Left hindlimb (tissue), 1 donor: ENCODE measurements at regions not wholly inside any gene's neighbourhood (a gene's known extent, or its start where the extent isn't known, plus 50 kb on each side); places are given as distances from the start of the nearest gene placed in this dataset.
"Not testable (repeated sequence)": the region's sequence is repeated elsewhere in the genome, so short reads cannot be mapped to it uniquely, and the experiment has no call there.

Experiments used
- DNase-seq: peaks from one replicate; pipeline ENCODE4 v3.0.0-alpha.2; 2018

DNA sequence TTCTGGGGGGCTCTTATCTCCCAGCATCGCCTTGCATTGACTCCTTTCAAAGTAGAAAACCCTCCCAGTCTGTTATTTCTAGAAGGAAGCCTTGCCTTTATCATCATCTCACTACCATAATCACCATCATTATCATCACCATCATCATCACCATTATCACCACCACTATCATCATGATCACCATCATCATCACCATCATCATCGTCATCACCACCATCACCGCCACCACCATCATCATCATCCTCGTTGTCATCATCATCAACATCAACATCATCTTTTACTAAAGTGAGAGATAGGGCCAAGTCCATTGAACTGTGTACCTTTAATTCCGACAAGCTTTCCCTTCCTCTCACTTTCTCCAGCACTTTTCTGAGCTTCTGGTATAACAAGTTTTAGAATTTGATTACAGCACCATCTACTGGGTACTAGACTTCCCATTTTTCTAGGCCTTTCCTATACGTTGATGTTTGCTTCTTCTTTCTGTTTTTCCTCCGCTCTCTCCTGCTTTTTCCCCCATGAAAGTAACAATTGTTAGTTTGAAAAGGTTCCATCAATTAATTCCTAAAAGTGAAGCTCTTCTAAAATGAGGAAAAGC is 226.4 kb downstream of the BUB3 start:
- no peak for DNase-seq

DNA sequence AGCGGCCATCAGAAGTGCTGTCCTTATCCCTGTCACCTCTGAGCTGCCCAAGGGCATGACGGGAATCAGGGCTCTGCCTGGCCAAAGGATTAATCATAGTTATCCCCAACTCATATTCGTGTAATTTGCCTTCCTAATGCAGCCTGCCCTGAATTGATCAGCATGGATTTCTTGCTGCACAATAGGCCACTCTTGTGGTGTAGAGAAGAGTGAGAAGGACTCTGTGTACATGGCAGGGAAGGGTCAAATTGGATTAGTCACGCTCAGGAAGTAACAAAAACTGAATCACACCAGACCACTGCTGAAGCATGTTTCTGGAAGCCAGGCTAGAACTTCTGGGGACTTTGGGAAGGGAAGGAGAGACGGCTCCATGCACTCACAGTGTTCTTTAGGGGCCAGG is 227.0 kb downstream of the BUB3 start:
- DNase-seq = no peak

DNA sequence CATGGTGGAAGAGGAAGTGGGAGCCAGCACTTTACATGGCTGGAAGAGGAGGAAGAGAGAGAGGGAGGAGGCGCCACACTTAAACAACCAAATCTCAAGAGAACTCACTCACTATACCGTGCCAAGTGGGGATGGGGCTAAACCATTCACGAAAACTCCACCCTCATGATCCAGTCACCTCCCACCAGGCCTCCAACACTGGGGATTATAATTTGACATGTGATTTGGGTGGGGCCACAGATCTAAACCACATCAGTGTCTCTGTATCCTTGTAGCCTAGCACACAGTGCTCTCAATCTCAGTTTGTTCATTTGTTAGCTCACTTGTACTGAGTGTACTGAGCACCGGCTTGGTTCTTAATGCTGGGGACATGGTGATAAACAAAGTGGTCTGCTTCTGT is 228.3 kb downstream of the BUB3 start:
- DNase-seq = no peak

DNA sequence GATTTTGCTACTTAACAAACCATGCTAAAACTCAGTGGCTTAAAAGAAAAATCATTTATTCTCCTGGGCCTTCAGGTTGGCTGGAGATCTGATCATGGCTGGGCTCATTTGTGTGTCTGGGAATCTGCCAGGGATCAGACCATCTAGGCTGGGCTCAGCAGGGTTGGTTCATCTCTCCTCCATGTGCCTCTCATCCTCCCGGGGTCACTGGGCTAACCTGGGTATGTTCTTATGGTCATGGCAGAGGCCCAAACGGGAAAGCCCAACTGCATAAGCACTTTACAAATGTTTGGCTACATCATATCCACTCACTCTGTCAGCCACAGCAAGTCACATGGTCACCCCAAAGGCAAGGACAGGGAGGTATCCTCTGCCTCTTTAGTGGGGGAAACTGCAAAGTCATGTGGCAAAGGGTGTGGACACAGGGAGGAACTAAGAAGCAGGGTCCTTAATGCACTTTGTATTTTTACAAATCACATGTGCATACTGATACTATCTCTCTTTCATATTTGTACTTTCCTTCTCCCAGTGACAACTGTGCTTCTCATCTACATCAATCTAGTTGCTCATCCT is 231.4 kb downstream of the BUB3 start:
- no peak for DNase-seq

DNA sequence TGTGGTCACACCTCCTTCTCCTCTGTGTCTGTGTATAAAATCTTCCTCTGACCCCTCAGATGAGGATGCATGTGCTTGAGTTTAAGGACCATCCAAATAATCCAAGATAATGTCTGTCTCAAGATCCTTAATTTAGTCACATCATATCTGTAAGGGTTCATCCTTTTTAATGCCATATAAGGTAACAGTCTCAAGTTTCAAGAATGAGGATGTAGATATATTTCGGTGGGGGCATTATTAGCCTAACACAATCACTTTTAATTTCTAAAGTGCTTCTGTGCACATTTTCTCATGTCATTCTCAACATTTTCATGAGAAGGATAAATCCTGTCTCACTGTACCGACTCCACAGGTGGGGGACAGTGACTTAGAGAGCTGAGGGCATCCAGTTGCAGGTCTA is 235.3 kb downstream of the BUB3 start:
- DNase-seq = no peak

DNA sequence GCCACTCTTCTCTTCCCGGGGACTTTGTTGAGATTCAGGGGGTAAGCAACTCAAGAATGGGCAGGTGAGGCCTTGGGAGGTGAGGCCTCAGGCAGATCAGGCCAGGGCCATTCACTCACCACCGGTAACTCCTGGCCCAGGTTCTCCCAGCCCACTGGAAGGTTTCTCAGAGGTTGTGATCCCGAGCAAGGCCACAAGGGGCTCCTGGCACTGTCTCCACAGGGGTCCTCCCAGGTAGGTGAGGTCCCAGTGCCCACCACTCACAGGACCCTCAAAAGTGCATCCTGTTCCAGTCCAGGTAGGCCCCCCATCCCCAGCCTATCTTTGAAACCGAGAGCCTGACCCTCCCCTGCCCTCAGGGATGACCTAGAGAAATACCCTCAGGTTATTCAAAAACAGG is 236.1 kb downstream of the BUB3 start:
- DNase-seq = no peak

DNA sequence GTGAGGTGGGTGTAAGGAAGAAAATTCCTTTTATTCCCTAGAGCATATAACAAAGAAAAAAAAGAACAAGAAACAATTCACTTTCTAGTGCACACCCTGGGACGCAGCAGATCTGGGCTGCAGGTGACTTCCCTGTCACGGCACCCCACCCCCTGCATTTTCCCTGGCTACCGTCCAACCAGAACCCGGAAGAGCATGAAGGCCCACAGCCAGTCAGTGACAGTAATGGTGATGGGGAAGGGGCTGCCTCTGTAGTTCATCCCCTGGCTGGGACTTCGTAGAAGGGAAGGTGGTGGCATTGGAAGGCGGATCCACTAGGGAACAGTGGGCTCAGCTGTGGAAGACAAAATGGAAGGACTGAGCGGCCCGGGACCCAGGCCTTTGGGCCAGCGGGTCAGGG is 236.7 kb downstream of the BUB3 start:
- DNase-seq = no peak

DNA sequence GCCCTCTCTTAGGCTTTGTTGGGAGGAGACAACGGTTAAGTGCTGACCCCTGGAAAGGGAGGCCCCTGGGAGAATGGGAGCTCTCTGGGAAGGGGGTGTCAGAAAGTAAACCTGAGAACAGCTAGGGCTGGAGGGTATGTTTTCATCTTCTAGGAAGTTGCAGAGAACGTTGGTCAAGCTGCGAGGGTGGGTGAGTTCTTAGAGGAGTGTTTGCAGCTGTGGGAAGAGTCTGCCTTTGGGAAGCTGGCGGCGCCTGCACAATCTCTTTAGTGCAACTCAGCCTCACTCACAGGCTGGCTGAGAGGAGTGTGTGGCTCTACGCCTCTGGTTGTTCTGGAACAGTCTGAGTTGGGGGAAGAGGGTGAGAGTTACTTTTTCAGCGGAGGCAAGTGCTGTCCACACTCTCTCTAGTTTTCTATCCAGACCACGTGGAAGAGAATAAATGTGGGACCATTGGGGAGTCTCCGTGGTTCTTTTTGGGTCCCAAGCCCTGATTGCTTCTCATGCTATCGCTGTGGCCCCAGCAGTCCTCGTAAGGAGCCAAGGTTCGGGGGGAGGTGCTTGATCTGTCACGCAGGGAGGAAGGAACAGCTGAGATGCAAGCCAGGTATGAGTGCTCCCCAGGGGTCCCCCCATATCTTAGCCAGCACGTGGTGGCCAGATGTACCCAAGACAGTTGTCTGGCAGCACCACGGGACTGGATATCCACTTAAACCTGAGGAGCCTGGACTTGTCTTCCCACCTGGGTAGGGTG is 237.2 kb downstream of the BUB3 start:
- no peak for DNase-seq

DNA sequence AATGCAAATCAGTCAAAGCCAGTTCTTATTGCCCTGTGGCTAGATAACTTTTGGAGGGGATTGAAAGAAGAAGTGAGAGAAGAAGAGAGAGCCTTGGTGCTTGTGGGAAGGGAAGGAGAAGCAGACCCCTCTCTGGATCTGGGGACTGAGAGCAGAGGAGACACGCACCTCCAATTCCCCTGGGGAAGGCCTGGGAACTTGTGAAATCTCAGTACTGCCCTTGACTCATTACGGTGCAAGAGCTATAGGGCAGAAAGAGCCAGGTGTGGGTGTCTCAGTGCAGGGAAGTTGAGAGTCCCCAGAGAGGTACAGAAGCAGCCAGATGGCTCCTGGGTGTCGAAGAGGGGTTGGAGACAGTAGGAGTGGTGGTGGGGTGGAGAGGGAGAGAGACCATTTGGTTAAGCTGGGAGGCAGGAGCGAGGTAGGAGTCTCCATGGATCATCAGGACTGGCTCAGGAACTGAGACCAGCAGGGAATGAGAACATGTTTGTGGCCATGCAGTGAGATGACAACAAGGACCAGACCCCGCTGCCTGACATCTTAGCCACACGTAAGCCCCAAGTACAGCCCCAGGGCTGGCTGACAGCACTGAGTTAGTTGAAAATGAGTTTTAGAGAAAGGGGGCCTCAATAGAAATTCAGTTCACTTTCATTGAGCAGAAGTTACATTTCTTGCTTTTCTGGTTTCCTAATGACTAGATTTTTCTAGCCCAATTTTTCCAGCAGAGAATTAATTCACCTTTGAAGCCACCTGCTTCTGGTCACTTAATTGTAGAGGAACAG is 238.2 kb downstream of the BUB3 start:
- DNase-seq = no peak

DNA sequence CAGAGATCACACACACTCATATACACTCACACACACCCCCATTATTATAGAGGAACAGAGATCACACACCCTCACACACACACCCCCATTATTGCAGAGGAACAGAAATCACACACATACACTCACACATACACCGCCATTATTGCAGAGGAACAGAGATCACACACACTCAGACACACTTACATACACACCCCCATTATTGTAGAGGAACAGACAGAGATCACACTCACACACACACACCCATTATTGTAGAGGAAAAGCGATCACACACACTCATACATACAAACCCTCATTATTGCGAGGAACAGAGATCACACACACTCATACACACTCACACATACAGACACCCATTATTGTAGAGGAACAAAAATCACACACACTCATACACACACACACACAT is 239.0 kb downstream of the BUB3 start:
- no peak for DNase-seq

DNA sequence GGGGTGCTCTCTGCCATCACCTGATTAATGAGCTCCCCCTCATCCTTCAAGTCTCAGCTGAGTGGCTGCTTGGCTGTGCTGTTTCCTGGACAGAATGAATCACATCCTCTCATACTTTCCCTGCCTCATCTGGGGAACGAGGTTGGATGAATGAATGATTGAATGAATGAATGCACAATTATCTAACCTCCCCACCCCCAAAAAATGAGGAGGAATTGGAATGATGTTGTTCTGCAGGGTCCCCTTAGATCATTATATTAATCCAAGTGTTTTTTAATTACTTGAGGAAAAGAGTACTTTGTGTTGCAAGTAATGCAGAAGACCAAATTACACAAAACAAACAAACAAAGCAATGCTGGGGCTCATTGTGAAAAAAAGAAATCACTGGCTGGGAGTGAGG is 240.2 kb downstream of the BUB3 start:
- no peak for DNase-seq

DNA sequence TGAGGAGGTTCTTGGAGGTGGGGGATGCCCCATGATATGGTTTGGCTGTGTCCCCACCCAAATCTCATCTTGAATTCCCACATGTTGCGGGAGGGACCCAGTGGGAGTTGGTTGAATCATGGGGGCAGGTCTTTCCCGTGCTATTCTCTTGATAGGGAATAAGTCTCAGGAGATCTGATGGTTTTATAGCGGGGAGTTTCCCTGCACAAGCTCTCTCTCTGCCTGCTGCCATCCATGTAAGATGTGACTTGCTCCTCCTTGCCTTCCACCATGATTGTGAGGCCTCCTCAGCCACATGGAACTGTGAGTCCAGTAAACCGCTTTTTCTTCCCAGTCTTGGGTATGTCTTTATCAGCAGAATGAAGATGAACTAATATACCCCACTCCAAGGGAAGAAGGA is 241.0 kb downstream of the BUB3 start:
- not testable (repeated sequence) for DNase-seq

DNA sequence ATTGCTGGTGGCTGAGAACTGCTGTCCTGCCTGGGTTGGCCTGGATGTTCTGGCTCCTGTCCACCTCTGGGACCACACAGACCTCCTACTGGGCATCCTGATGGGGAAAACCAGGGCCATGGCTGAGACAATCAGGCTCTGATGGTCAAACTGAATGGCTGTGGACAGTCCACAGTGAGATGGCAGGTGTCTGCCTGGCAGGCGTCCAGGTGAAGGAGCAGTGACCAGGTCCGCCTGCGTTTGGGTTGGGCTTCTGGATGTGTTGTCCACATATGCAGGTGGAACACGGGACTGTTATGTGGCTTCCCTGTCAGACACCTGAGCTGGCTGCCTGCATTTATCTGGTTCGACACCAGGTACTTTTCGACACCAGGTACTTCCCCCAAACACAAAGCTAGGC is 241.7 kb downstream of the BUB3 start:
- no peak for DNase-seq

DNA sequence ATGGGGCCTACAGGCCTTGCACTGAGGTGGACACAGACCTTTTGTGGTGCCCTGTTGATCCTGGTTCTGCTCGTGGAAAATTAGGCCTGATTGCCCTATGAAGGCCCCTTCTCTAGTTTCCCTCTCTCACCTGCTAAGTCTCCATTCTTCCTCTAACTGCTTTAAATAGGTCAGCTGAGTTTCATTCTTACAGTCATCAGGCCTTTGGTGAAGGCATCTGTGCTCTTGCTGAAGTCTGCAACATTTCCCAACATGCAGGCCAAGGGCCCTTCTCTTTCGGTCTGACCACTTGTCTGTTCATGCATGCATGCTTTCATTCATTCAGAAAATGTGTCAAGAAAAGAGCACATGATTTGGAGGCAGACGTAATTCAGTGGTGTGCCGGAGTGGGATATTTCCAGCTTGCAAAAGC is 244.0 kb downstream of the BUB3 start:
- no peak for DNase-seq

DNA sequence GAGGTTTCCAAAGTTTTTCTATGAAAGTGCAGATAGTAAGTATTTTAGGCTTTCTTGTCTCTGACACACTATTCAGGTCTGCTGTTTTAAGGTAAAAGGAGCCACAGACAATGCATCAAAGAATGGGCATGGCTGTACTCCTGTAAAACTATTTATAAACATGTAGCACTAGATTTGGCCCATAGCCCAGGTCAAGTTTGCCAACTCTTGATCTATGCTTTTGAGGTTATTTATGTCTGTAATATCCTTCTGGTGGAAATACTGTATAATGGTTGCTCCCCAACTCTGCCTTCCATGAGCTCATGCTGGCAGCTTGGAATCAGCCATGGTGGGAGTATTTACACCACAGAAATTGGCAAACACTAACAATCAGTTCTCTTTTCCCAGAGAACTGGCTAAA is 244.6 kb downstream of the BUB3 start:
- DNase-seq = no peak

DNA sequence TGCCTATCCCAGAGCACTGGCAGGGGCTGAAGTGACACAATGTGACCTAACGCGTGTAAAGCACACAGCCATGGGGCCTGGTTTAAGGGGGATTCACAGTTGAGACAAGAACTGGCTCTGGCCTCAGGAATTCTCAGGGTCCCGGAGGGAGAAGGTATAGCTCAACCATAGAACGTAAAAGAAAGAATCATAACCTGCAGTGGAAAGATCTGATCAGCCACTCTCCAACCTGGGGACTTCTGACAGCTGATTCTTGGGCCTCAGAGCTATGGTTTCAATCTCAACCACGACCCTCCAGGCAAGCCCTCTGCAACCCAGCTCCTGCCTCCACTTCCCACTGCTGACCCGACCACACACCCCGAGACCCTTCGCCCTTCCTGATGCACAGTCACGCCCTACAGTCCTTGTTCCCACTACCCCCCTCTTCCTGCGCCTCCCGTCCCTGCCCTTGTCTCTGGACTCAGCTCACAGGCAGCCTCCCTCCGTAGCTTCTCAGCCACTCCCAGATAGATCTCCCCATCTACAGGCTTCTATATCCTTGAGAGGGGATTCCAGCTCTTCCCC is 245.2 kb downstream of the BUB3 start:
- DNase-seq = no peak

DNA sequence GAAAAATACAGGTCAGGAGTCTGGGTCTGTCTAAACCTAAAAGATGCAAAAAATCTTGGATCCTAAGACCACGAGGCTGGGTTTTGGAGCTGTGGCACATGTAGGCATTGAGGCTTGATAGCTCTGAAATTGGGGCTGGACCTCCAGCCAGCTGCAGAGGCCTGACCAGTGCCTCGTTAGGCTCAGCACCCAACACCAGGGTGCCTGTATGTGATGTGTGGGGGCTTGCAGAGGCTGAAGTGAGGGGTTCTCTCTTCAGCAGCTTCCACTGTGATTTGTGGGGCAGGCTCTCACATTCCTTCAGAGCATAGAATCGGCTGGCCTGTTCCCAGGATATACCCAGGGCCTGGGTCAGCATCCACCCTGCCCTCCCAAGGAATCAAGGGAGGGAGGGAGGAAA is 247.8 kb downstream of the BUB3 start:
- DNase-seq = no peak

DNA sequence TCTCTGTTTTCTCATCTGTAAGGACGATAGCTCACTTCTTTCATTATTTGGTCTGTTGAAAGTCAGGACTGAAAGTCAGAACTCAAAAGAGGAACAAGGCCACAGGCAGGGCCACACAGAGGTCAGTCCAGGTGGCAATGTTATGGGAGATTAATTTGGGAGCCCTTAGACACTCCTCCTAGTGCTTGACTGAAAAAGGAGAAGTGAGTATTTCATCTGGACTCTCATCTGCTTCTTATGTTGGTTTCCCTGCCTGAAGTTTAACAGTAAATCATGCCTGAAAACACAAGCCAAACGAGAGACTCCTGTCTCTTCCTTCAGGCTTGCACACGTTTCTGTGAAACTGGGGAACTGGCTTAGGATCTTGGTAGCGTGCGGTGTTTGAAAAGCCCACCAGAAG is 248.5 kb downstream of the BUB3 start:
- no peak for DNase-seq

DNA sequence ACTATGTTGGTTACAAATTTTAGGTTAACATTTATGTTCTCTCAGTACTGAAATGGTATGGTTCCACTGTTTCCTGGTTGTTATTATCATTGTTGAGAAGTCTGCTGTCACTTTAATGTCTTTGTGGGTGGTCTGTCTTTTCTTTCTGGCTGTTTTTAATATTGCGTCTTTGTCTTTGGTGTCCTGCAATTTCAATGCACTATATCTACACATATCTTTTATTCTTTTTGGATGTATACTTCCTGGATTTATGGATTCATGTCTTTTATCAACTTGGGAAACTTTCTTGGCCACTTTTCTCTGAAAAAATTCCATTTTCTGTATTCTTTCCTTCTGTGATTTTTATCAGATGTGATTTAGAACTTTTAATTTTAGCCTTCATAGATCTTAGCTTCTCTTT is 250.2 kb downstream of the BUB3 start:
- no peak for DNase-seq

DNA sequence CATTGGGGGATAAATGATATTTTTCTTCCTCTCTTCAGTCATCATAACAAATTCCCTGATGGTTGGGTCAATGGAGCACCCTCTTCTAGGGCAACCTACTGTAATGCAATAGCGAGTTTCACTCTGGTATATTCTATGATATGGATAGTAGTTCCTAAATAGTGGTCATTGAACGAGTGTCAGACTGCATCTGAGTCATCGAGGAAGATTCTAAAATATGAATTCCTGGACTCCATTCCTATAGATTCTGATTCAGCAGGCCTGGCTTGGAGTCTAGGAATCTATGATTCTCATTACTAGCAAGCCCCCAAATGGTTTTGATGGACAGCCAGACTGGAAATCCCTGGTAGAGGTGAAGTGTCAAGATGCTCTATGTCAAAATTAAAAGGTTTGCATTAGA is 254.5 kb downstream of the BUB3 start:
- no peak for DNase-seq

DNA sequence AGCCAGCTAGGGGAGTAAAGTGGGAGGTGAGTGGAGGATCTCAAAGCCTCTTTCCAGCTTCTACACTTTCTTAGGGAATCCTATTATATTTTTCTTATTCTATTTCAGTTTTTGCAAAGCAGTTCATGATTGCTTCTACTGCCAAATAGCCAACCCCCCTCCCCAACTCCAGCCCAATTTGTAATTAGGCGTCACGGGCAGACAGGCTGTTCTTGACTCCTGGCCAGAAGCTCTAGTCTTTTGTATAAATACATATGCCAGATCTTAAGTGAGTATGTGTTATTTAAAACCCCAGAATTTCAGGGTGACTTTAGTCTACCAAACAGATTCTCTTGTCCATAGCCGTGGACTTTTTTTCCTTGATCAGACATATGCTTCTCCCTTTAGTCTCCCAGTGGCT is 255.2 kb downstream of the BUB3 start:
- DNase-seq = no peak

DNA sequence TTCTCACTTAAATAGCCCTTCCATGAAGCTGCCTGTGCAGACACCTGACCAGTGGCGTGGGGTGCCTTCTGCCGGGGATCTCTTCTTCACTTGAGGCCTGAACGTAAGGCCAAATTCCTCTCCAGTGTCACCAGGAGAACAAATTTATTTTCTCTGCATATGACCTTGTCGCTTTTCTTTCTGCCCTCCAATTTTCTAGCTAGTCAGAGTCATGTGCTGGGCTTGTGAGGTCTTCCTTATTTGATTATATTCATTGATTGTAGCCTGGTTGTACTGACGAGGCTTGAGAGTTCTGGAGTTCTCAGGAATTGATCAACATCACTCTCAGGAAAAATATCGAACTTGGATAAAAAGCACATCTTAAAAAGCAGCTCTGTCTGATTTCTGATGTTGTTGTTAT is 255.7 kb downstream of the BUB3 start:
- no peak for DNase-seq

DNA sequence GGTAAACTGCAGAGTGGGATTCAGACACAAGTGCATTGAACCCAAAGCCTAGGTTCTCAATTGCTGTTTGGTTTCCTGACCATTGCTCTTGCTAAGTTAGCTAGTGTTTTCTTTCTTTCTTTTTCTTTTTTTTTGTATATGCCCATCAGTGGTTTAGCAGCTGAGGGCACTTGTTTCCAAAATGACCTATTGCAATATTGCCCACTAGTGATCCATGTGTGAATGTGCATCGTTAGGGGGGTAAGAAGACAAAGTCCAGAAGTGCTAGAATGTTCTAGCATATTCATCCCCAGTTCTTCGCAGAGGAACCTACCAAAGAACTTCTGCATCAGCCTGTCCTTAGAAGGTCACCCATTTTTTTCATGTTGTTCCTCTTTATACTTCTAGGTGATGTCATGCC is 252.8 kb upstream of the GPR26 start:
- no peak for DNase-seq

DNA sequence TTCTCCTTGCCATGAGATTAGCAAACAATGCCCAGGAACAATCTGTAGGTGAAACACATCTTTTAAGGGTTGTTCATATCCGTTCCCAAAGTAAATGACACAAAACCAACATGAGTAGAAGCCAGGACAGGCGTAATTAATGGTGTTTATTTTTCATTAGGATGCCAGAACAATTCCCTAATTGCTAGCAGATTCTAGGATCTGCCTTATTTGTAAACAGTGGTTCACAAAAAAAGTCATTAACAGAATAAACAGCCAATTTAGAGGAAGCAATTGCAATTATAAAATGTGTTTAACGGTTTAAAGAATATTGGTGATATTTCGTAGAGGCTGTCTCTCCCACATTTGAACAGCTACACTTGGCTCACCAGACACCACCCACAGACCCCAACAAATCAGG is 250.6 kb upstream of the GPR26 start:
- DNase-seq = no peak
